ENCODE measurements at regions not wholly inside any gene's neighbourhood (a gene's known extent, or its start where the extent isn't known, plus 50 kb on each side); places are given as distances from the start of the nearest gene placed in this dataset.

GRCh38 chr3:41126961-41127360, 72.3 kb upstream of the CTNNB1 start:
- DNase-seq (ENCODE audit: low read depth in 2 of 2, low spot score in 1 of 2) = no peak

- DNase-seq (ENCODE audit: low read depth in 2 of 2, low spot score in 1 of 2) = no peak
Observed at GRCh38 chr3:41127414-41127813, 71.9 kb upstream of the CTNNB1 start.

- no peak for DNase-seq (ENCODE audit: low read depth in 2 of 2, low spot score in 1 of 2)
Observed at GRCh38 chr3:41129731-41130130, 69.6 kb upstream of the CTNNB1 start.

- DNase-seq (ENCODE audit: low read depth in 2 of 2, low spot score in 1 of 2) = no peak
Observed at GRCh38 chr3:41131224-41131623, 68.1 kb upstream of the CTNNB1 start.

GRCh38 chr3:41137686-41138111, 61.6 kb upstream of the CTNNB1 start:
- no peak for DNase-seq (ENCODE audit: low read depth in 2 of 2, low spot score in 1 of 2)

GRCh38 chr3:41138146-41138545, 61.2 kb upstream of the CTNNB1 start:
- no peak for DNase-seq (ENCODE audit: low read depth in 2 of 2, low spot score in 1 of 2)

GRCh38 chr3:41138601-41139000, 60.7 kb upstream of the CTNNB1 start:
- DNase-seq (ENCODE audit: low read depth in 2 of 2, low spot score in 1 of 2) = no peak

- no peak for DNase-seq (ENCODE audit: low read depth in 2 of 2, low spot score in 1 of 2)
Observed at GRCh38 chr3:41140242-41140641, 59.1 kb upstream of the CTNNB1 start.

- DNase-seq (ENCODE audit: low read depth in 2 of 2, low spot score in 1 of 2) = no peak
Observed at GRCh38 chr3:41141433-41142167, 57.7 kb upstream of the CTNNB1 start.

GRCh38 chr3:41143421-41144031, 55.8 kb upstream of the CTNNB1 start:
- no peak for DNase-seq (ENCODE audit: low read depth in 2 of 2, low spot score in 1 of 2)

- DNase-seq (ENCODE audit: low read depth in 2 of 2, low spot score in 1 of 2) = no peak
Observed at GRCh38 chr3:41144631-41145030, 54.7 kb upstream of the CTNNB1 start.

- no peak for DNase-seq (ENCODE audit: low read depth in 2 of 2, low spot score in 1 of 2)
Observed at GRCh38 chr3:41148478-41148877, 50.8 kb upstream of the CTNNB1 start.

- no peak for DNase-seq (ENCODE audit: low read depth in 2 of 2, low spot score in 1 of 2)
Observed at GRCh38 chr3:41148901-41149300, 50.4 kb upstream of the CTNNB1 start.
